Loucy (cell line): ENCODE measurements at regions not wholly inside any gene's neighbourhood (a gene's known extent, or its start where the extent isn't known, plus 50 kb on each side); places are given as distances from the start of the nearest gene placed in this dataset.
"Not testable (repeated sequence)": the region's sequence is repeated elsewhere in the genome, so short reads cannot be mapped to it uniquely, and the experiment has no call there.

Experiments used
- H2AFZ ChIP-seq: fragments of 200-600 bp; sonication (generic); 2 replicates; pipeline ENCODE4 v1.6.0; 2016; ENCODE audit warnings: antibody characterized with exemption, mild to moderate bottlenecking, low read length, moderate library complexity
- H3F3A ChIP-seq: fragments of 200-600 bp; 2 replicates; pipeline ENCODE4 v1.6.0; 2016; ENCODE audit warnings: antibody characterized with exemption, low read depth, mild to moderate bottlenecking
- H3K27me3 ChIP-seq: fragments of 200-600 bp; sonication (generic); 2 replicates; pipeline ENCODE4 v1.6.1; 2014; ENCODE audit warnings: low read length, mild to moderate bottlenecking; ENCODE audit not compliant: insufficient read depth, poor library complexity, severe bottlenecking
- H3K36me3 ChIP-seq: fragments of 200-600 bp; sonication (generic); 2 replicates; pipeline ENCODE4 v1.6.1; 2016; ENCODE audit warnings: low read length; ENCODE audit not compliant: insufficient read depth
- H3K4me1 ChIP-seq: fragments of 200-600 bp; sonication (generic); 2 replicates; pipeline ENCODE4 v1.5.1; 2014; ENCODE audit warnings: low read length, mild to moderate bottlenecking; ENCODE audit not compliant: insufficient read depth, poor library complexity, severe bottlenecking
- H3K4me2 ChIP-seq: fragments of 200-600 bp; sonication (generic); 2 replicates; pipeline ENCODE4 v1.6.0; 2014; ENCODE audit warnings: antibody characterized with exemption, low read length, low read depth, mild to moderate bottlenecking; ENCODE audit not compliant: poor library complexity, severe bottlenecking
- H3K4me3 ChIP-seq: fragments of 200-600 bp; sonication (generic); 2 replicates; pipeline ENCODE4 v1.5.1; 2014; ENCODE audit warnings: low read length, mild to moderate bottlenecking, mixed read lengths; ENCODE audit not compliant: poor library complexity, severe bottlenecking
- H3K79me2 ChIP-seq: fragments of 200-600 bp; sonication (generic); 2 replicates; pipeline ENCODE4 v1.6.1; 2014; ENCODE audit warnings: low read length; ENCODE audit not compliant: insufficient read depth
- H3K9ac ChIP-seq: fragments of 200-600 bp; sonication (generic); 2 replicates; pipeline ENCODE4 v1.6.0; 2014; ENCODE audit warnings: mild to moderate bottlenecking, low read depth, low read length, moderate library complexity; ENCODE audit not compliant: poor library complexity, severe bottlenecking
- H3K9me2 ChIP-seq: fragments of 200-600 bp; sonication (generic); replicated peaks from 2 replicates; pipeline ENCODE4 v1.6.1; 2016; ENCODE audit warnings: low read depth, low read length, mixed read lengths
- H3K9me3 ChIP-seq: fragments of 200-600 bp; sonication (generic); 2 replicates; pipeline ENCODE4 v1.6.1; 2014; ENCODE audit warnings: mild to moderate bottlenecking, antibody characterized with exemption, low read length, low read depth; ENCODE audit not compliant: insufficient read depth
- H4K20me1 ChIP-seq: fragments of 200-600 bp; sonication (generic); 2 replicates; pipeline ENCODE4 v1.6.0; 2014; ENCODE audit warnings: antibody characterized with exemption, low read length, mild to moderate bottlenecking; ENCODE audit not compliant: insufficient read depth, poor library complexity, severe bottlenecking
- CTCF ChIP-seq: fragments of 200-600 bp; sonication (generic); conservative IDR thresholded peaks from 2 replicates; pipeline ENCODE4 v1.5.1; 2014; ENCODE audit warnings: mild to moderate bottlenecking, antibody characterized with exemption, low read length
- EZH2phosphoT487 ChIP-seq: fragments of 200-600 bp; IDR thresholded peaks from 2 replicates; pipeline ENCODE4 v1.6.1; 2018; ENCODE audit warnings: antibody characterized with exemption, mild to moderate bottlenecking, moderate library complexity, borderline replicate concordance

DNA sequence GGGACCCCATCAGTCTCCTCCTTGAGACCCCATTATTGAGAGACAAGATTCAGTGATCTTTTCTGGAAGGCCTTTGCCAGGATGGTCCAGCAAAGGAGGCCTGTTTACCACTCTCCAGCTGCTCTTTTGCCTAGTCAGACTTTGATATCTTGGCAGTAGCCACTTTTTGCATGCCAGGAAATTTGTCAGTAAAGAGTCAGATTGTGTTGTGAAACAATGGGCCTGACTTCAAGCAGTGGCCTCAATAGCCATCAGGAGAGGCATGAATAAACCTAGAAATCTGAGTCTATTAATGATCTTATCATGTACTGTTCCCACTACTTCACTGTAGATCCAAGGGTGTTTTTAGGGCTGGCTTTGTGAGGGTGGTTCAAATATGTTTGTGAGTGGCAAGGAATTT, 479.4 kb downstream of the JRKL start:
- Histone ChIP-seq H3K9me3 (no peaks in the 10 kb centered on the region), H3K9ac (no peak overlapping the region), H3K79me2 (no peaks in the 10 kb centered on the region), H3K4me1 (no peaks in the 10 kb centered on the region), H3K36me3 (no peaks in the 10 kb centered on the region), H3K27me3 (no peaks in the 10 kb centered on the region), H2AFZ (no peak overlapping the region), H3K4me2 (no peak overlapping the region), H3K4me3 (no peak overlapping the region), H3F3A (no peaks in the 10 kb centered on the region), H4K20me1 (no peaks in the 10 kb centered on the region), H3K9me2 (no peaks in the 10 kb centered on the region)
- TF ChIP-seq CTCF (no peak), EZH2phosphoT487 (no peak)

GRCh38 chr11:96875712-96876111, 485.9 kb downstream of the JRKL start:
- Histone ChIP-seq H3K9ac (no peak overlapping the region), H3K79me2 (no peaks in the 10 kb centered on the region), H3K9me2 (no peaks in the 10 kb centered on the region), H3K4me1 (no peaks in the 10 kb centered on the region), H3F3A (no peaks in the 10 kb centered on the region), H3K4me2 (no peak overlapping the region), H2AFZ (no peak overlapping the region), H3K9me3 (no peaks in the 10 kb centered on the region; the same call in 1 of the 2 replicates), H3K4me3 (no peak overlapping the region), H3K36me3 (no peaks in the 10 kb centered on the region), H4K20me1 (no peaks in the 10 kb centered on the region), H3K27me3 (no peaks in the 10 kb centered on the region)
- no peak for TF ChIP-seq EZH2phosphoT487
- no peak for TF ChIP-seq CTCF

DNA sequence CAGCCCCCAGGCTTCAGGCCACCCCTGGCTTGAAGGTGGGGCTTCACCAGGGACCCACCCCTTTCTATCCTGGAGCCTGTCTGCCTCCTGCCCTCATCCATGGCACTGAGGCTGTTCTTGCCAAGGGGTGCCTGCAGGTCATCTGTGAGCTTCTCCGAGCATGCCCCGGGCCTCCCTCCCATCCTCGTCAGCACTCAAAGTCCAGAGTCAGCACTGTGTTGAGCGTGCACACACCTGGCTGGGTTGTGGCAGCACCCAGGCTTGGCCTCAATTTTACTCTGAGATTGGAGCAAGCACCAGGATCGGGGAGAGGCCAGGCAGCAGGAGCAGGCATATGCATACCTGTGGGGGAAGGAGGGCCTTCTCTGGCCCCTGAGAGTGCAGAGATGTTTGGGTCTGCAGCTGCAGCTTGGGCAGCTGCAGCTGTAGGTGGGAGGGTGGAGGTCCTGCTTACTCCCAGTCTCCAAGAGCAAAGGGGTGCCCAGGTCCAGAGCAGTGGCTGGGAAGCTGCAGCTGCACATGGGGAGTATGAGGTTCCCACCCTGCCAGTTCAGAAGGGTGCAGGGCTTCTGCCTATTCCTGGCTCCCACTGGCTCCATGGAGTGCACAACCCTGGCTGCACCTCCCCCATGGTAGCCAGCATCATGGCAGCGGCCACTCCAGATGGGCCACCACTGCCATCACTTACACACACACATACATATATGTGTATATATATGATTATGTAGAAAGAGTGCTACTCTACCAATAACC, 488.7 kb downstream of the JRKL start:
- Histone ChIP-seq H3K4me3 (no peak overlapping the region), H3F3A (no peaks in the 10 kb centered on the region), H3K36me3 (no peaks in the 10 kb centered on the region), H3K79me2 (no peaks in the 10 kb centered on the region), H3K9ac (no peak overlapping the region), H2AFZ (no peak overlapping the region), H3K4me1 (no peaks in the 10 kb centered on the region), H3K9me2 (no peaks in the 10 kb centered on the region), H3K9me3 (no peaks in the 10 kb centered on the region; the same call in 1 of the 2 replicates), H3K4me2 (no peak overlapping the region), H3K27me3 (no peaks in the 10 kb centered on the region), H4K20me1 (no peaks in the 10 kb centered on the region)
- no peak for TF ChIP-seq EZH2phosphoT487
- TF ChIP-seq CTCF = no peak

DNA sequence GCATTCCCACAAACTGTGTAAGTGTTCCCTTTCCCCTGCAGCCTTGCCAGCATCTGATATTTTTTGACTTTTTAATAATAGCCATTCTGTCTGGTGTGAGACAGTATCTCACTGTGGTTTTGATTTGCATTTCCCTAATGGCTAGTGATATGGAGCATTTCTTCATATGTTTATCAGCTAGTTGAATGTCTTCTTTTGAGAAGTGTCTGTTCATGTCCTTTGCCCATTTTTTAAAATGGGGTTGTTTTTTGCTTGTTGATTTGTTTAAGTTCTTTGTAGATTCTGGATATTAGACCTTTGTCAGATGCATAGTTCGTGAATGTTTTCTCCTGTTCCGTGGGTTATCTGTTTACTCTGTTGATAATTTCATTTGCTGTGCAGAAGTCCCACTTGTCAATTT, 492.8 kb downstream of the JRKL start:
- not testable (repeated sequence) for H3K4me3 ChIP-seq, H3K27me3 ChIP-seq, H3K4me1 ChIP-seq, H3K9me2 ChIP-seq, H4K20me1 ChIP-seq, H3K9ac ChIP-seq, H3K9me3 ChIP-seq, H3K79me2 ChIP-seq, H3K36me3 ChIP-seq, H3F3A ChIP-seq, H2AFZ ChIP-seq, H3K4me2 ChIP-seq
